GM23248 (cell line): ENCODE measurements at regions not wholly inside any gene's neighbourhood (a gene's known extent, or its start where the extent isn't known, plus 50 kb on each side); places are given as distances from the start of the nearest gene placed in this dataset.

Experiments used
- DNase-seq: peaks from one replicate; pipeline ENCODE4 v3.0.0-alpha.2; 2015
- H2AFZ ChIP-seq: fragments of 200-600 bp; sonication (generic); 2 replicates; pipeline ENCODE4 v1.6.1; 2016; ENCODE audit warnings: antibody characterized with exemption
- H3F3A ChIP-seq: fragments of 200-600 bp; sonication (generic); 2 replicates; pipeline ENCODE4 v1.6.1; 2016; ENCODE audit warnings: mild to moderate bottlenecking, antibody characterized with exemption, mixed run types; ENCODE audit not compliant: insufficient read depth
- H3K27ac ChIP-seq: fragments of 200-600 bp; sonication (generic); 2 replicates; pipeline ENCODE4 v1.5.1; 2016; ENCODE audit warnings: mild to moderate bottlenecking
- H3K27me3 ChIP-seq: fragments of 200-600 bp; sonication (generic); replicated peaks from 2 replicates; pipeline ENCODE4 v1.6.1; 2016; ENCODE audit warnings: mild to moderate bottlenecking; ENCODE audit not compliant: insufficient read depth
- H3K36me3 ChIP-seq: fragments of 200-600 bp; sonication (generic); 2 replicates; pipeline ENCODE4 v1.6.1; 2016; ENCODE audit warnings: low read depth, mild to moderate bottlenecking
- H3K4me1 ChIP-seq: fragments of 200-600 bp; sonication (generic); 2 replicates; pipeline ENCODE4 v1.6.1; 2016; ENCODE audit warnings: mild to moderate bottlenecking; ENCODE audit not compliant: insufficient read depth
- H3K4me2 ChIP-seq: fragments of 200-600 bp; sonication (generic); one replicate; pipeline ENCODE4 v1.6.1; 2016; ENCODE audit warnings: mild to moderate bottlenecking; ENCODE audit not compliant: unreplicated experiment
- H3K4me3 ChIP-seq: fragments of 200-600 bp; sonication (generic); 2 replicates; pipeline ENCODE4 v1.5.1; 2016; ENCODE audit warnings: mild to moderate bottlenecking
- H3K79me2 ChIP-seq: fragments of 200-600 bp; sonication (generic); 2 replicates; pipeline ENCODE4 v1.6.1; 2016; ENCODE audit warnings: mild to moderate bottlenecking; ENCODE audit not compliant: insufficient read depth
- H3K9ac ChIP-seq: fragments of 200-600 bp; sonication (generic); 2 replicates; pipeline ENCODE4 v1.6.1; 2016; ENCODE audit warnings: mild to moderate bottlenecking
- H3K9me2 ChIP-seq: fragments of 200-600 bp; sonication (generic); 2 replicates; pipeline ENCODE4 v1.6.1; 2016; ENCODE audit warnings: mixed run types, mild to moderate bottlenecking, moderate library complexity; ENCODE audit not compliant: insufficient read depth
- H3K9me3 ChIP-seq: fragments of 200-600 bp; sonication (generic); one replicate; pipeline ENCODE4 v1.6.1; 2017; ENCODE audit warnings: low read depth
- H4K20me1 ChIP-seq: fragments of 200-600 bp; sonication (generic); 2 replicates; pipeline ENCODE4 v1.6.0; 2016; ENCODE audit not compliant: insufficient read depth
- EZH2 ChIP-seq: fragments of 200-600 bp; sonication (generic); IDR thresholded peaks from 2 replicates; pipeline ENCODE4 v1.6.1; 2018; ENCODE audit warnings: antibody characterized with exemption, mild to moderate bottlenecking; ENCODE audit not compliant: insufficient read depth, poor library complexity, severe bottlenecking
- EZH2phosphoT487 ChIP-seq: fragments of 200-600 bp; sonication (generic); IDR thresholded peaks from 2 replicates; pipeline ENCODE4 v1.6.1; 2018; ENCODE audit warnings: antibody characterized with exemption, moderate library complexity, mild to moderate bottlenecking, low read depth; ENCODE audit not compliant: insufficient read depth
- whole genome bisulfite sequencing, 2 experiments: methylation state at CpG; one replicate each; pipeline ENCODE4 v1.1.6; 2015 to 2017; ENCODE audit warnings: low lambda C conversion rate in 2 of 2, low coverage in 1 of 2; ENCODE audit errors: missing lambda C conversion rate in 2 of 2; 5-methylcytosine and 5-hydroxymethylcytosine counted together
- in situ Hi-C: fragments of 300-500 bp; cut with MboI; formaldehyde crosslinking; loops from 2 replicates; pipeline ENCODE4 v1.15.0; 2020

DNA sequence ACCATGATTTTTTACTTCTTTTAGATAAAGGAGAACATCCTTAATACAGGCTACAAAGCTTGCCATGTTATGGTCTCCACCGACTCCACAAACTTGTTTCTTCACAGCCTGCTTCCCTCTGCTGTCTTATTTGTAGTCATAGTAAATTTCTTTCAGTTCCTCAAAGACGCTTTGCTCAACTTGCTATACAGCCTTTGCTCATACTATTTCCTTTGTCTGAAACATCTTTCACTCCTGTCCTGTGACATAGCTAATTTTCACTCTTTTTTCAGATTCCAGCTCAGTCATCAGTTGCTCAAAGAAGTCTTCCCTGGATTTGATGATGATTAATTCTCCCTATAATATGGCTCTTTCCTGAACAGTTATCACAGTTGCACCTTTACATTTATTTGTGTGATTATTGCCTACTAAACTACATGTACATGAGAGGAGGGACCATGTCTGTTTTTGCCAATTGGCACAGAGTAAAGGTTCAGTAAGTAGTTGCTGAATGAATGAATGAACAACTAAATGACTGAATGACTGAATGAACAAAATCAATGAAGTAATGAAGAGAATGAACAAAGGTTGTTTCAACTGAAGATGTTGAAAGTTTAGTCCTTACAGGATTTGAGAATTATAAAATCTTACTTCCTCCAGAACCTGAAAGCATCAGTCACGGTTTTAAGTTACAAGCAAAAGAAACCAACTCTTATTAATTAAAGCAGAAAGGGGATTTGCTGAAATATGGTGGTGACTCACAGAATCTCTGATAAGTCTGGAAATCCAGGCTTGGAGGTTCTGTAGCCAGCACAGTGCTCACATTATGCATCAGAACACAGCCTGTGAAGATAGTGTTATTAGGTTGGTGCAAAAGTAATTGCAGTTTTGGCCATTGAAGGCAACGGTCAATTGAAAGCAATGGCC, 186.4 kb upstream of the FAM98A start:
- H4K20me1 ChIP-seq, result no peaks in the 10 kb centered on the region
- in situ Hi-C loops, result no loop called here
- peak; percentile 33 for DNase-seq
- no peaks in the 10 kb centered on the region for H3K36me3 ChIP-seq
- H3K4me1 ChIP-seq, result peaks cover 17% of the 10 kb centered on the region
- H3K9me3 ChIP-seq, result no peaks in the 10 kb centered on the region
- no peak overlapping the region for H3K4me2 ChIP-seq
- H3K4me3 ChIP-seq, result no peak overlapping the region
- no peak overlapping the region for H2AFZ ChIP-seq
- no peak for TF ChIP-seq EZH2phosphoT487
- no peak for TF ChIP-seq EZH2
- peaks cover 7% of the 10 kb centered on the region; the same call in 1 of the 2 replicates for H3F3A ChIP-seq
- H3K27me3 ChIP-seq, result no peaks in the 10 kb centered on the region
- H3K27ac ChIP-seq, result no peak overlapping the region
- H3K9me2 ChIP-seq, result no peaks in the 10 kb centered on the region
- 56 to 66% methylated on average over 4 of the region's 4 CpGs for WGBS, 2 experiments
- no peak overlapping the region for H3K9ac ChIP-seq
- H3K79me2 ChIP-seq, result no peaks in the 10 kb centered on the region

- peaks cover 7% of the 10 kb centered on the region; the same call in 1 of the 2 replicates for H3F3A ChIP-seq
- no peaks in the 10 kb centered on the region for H3K9me2 ChIP-seq
- no peaks in the 10 kb centered on the region for H4K20me1 ChIP-seq
- no peaks in the 10 kb centered on the region for H3K9me3 ChIP-seq
- in situ Hi-C loops, result no loop called here
- H2AFZ ChIP-seq, result no peak overlapping the region
- H3K27me3 ChIP-seq, result no peaks in the 10 kb centered on the region
- WGBS, 2 experiments, result 22 to 39% methylated on average over 2 of the region's 2 CpGs
- TF ChIP-seq EZH2 (no peak), EZH2phosphoT487 (no peak)
- peaks cover 17% of the 10 kb centered on the region for H3K4me1 ChIP-seq
- no peak overlapping the region; the same call in 1 of the 2 replicates for H3K27ac ChIP-seq
- H3K4me3 ChIP-seq, result no peak overlapping the region
- no peak overlapping the region for H3K9ac ChIP-seq
- no peaks in the 10 kb centered on the region for H3K36me3 ChIP-seq
- no peaks in the 10 kb centered on the region for H3K79me2 ChIP-seq
- DNase-seq, result peak; percentile 32
- no peak overlapping the region for H3K4me2 ChIP-seq
These were observed 185.4 kb upstream of the FAM98A start for GRCh38 chr2:33784488-33784887.

DNA sequence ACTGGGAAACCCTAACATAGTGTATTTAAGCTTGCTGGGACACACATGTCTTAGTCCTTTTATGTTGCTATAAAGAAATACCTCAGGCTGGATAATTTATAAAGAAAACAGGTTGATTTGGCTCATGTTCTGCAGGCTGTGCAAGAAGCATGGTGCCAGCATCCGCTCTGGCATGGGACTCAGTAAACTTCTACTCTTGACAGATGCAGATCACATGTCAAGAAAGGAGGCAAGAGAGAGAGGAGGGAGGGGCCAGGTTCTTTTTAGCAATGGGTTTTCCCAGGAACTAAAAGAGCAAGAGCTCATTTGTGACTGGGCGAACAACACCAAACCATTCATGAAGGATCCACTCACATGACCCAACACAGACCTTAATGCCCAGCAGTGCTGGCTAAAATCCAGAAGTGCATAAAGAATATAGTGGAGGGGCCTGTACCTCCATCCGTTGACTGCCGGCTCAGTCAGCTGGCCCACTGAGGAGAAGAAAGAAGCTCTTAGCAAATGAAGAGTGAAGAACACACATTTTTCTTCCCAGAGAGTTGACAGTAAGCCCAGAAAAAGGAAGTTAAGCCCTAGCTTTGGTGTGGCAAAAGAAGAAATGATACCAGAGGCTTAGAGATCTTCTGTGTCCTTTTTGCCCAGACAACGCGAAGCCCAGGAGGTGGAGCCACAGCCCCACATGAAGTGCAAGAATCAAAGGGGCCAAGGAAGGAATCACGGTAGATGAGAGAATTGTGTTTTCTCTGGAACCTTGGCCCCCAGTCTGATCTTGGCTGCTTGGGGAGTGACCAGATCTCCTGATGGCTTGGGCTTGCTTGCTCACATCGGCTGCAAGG, 183.5 kb upstream of the FAM98A start:
- no peak overlapping the region for H2AFZ ChIP-seq
- H3K27ac ChIP-seq, result no peak overlapping the region
- TF ChIP-seq EZH2 (no peak), EZH2phosphoT487 (no peak)
- no peaks in the 10 kb centered on the region for H3K27me3 ChIP-seq
- no peak overlapping the region for H3K4me3 ChIP-seq
- H3K4me1 ChIP-seq, result peaks cover 18% of the 10 kb centered on the region
- H3K79me2 ChIP-seq, result no peaks in the 10 kb centered on the region
- H3K36me3 ChIP-seq, result no peaks in the 10 kb centered on the region
- no peak overlapping the region for H3K9ac ChIP-seq
- H3K9me2 ChIP-seq, result no peaks in the 10 kb centered on the region
- H3K4me2 ChIP-seq, result no peak overlapping the region
- H3F3A ChIP-seq, result peaks cover 7% of the 10 kb centered on the region; the same call in 1 of the 2 replicates
- no peaks in the 10 kb centered on the region for H4K20me1 ChIP-seq
- H3K9me3 ChIP-seq, result no peaks in the 10 kb centered on the region
- WGBS, 2 experiments, result 39 to 43% methylated on average over 8 of the region's 8 CpGs
- DNase-seq, result no peak
- in situ Hi-C loops, result no loop called here

DNA sequence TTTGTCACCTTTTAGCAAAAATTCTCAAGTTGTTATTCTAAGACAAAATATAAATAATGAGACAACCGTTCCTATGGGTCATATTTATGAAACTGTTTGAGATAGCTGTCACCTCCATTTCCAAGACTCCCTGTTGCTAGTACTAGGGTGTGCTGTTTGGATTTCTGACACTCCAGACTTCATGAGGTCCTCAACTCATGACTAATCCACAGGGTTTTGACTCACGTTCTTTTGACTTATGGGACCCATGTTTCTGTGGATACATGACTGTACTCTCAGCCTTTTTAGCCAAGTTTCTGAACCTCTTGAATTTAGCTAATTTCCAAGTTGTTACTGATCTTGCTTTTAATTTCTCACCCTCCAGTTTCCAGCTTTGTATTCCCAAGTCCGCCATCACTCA, 178.7 kb upstream of the FAM98A start:
- WGBS, 2 experiments, result 11 to 18% methylated on average over 3 of the region's 3 CpGs
- no peak for TF ChIP-seq EZH2phosphoT487
- TF ChIP-seq EZH2, result no peak
- Histone ChIP-seq H4K20me1 (no peaks in the 10 kb centered on the region), H3F3A (no peaks in the 10 kb centered on the region), H3K4me3 (no peak overlapping the region), H3K27ac (peak overlapping the region; percentile 46; the same call in 1 of the 2 replicates), H3K79me2 (no peaks in the 10 kb centered on the region), H3K4me1 (peaks cover 11% of the 10 kb centered on the region), H3K9me3 (no peaks in the 10 kb centered on the region), H3K27me3 (no peaks in the 10 kb centered on the region), H3K36me3 (no peaks in the 10 kb centered on the region), H3K9me2 (no peaks in the 10 kb centered on the region), H3K4me2 (no peak overlapping the region), H3K9ac (no peak overlapping the region), H2AFZ (no peak overlapping the region)
- DNase-seq, result peak; percentile 72
- in situ Hi-C loops, result no loop called here
